Anterior cingulate cortex (tissue), 58 donors: ENCODE measurements at regions not wholly inside any gene's neighbourhood (a gene's known extent, or its start where the extent isn't known, plus 50 kb on each side); places are given as distances from the start of the nearest gene placed in this dataset.
"Not testable (repeated sequence)": the region's sequence is repeated elsewhere in the genome, so short reads cannot be mapped to it uniquely, and the experiment has no call there.

Experiments used
- DNase-seq, 58 donors: peaks; one replicate each; lab custom pipeline; 2025; lab: John Stamatoyannopoulos, UW

GRCh38 chr20:47857569-47858464 lies 72.5 kb upstream of the SULF2 start:
- peak in 3 of 58 donors; percentile 17 to 45 (median 18) for DNase-seq

- no peak for DNase-seq
Measured at GRCh38 chr20:47857187-47857568, 71.9 kb upstream of the SULF2 start.

GRCh38 chr20:47855799-47856198 lies 70.5 kb upstream of the SULF2 start:
- no peak for DNase-seq

- no peak for DNase-seq
Measured at GRCh38 chr20:47854687-47855212, 69.5 kb upstream of the SULF2 start.

GRCh38 chr20:47851774-47852173 lies 66.5 kb upstream of the SULF2 start:
- no peak for DNase-seq

- DNase-seq = no peak
Measured at GRCh38 chr20:47850146-47850545, 64.9 kb upstream of the SULF2 start.

- DNase-seq = no peak
Measured at GRCh38 chr20:47849596-47849995, 64.3 kb upstream of the SULF2 start.

- DNase-seq = no peak
Measured at GRCh38 chr20:47849006-47849405, 63.7 kb upstream of the SULF2 start.

- not testable (repeated sequence) for DNase-seq
Measured at GRCh38 chr20:47848534-47848933, 63.3 kb upstream of the SULF2 start.

GRCh38 chr20:47847884-47848485 lies 62.7 kb upstream of the SULF2 start:
- peak in 10 of 58 donors; percentile 5 to 21 (median 15) for DNase-seq

GRCh38 chr20:47847220-47847619 lies 61.9 kb upstream of the SULF2 start:
- not testable (repeated sequence) for DNase-seq

GRCh38 chr20:47846651-47847050 lies 61.4 kb upstream of the SULF2 start:
- peak in 43 of 58 donors; percentile 8 to 64 (median 25) for DNase-seq

GRCh38 chr20:47845382-47845977 lies 60.2 kb upstream of the SULF2 start:
- DNase-seq = not testable (repeated sequence)

GRCh38 chr20:47844568-47844906 lies 59.3 kb upstream of the SULF2 start:
- DNase-seq = not testable (repeated sequence)

GRCh38 chr20:47843886-47844567 lies 58.7 kb upstream of the SULF2 start:
- no peak for DNase-seq

- not testable (repeated sequence) for DNase-seq
Measured at GRCh38 chr20:47842950-47843349, 57.7 kb upstream of the SULF2 start.

GRCh38 chr20:47842004-47842403 lies 56.7 kb upstream of the SULF2 start:
- not testable (repeated sequence) for DNase-seq

- not testable (repeated sequence) for DNase-seq
Measured at GRCh38 chr20:47836256-47836817, 51.1 kb upstream of the SULF2 start.
